ENCODE measurements at regions not wholly inside any gene's neighbourhood (a gene's known extent, or its start where the extent isn't known, plus 50 kb on each side); places are given as distances from the start of the nearest gene placed in this dataset.

DNA sequence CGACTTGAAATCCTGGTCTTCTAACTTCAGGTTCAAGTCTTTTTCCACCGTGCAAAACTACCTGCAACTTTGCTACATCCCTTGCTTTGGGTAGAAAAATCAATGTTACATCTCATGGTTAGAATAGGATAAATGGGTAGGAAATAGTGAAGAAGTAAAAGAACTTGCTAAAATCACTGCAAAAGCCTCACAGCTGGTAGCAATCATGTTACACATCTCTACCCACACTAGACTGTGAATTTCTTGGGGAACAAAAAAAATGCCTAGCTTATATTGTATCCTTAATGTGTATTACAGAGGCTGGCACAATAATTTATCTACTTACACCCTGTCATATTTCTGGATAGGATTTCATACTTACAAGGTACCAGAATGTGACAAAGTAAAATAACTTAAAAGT lies 133.8 kb downstream of the FAM181B start:
- Histone ChIP-seq H3K27me3 (replicated peaks in 1 of 4; ENCODE audit: control insufficient read depth in 3 of 4, extremely low read depth in 1 of 4, insufficient read depth in 3 of 4, low read length in 3 of 4) (peaks cover 0 to 1% (median 0%) of the 10 kb centered on the region in 4 experiments; a peak in 1 of 7 replicates), H3K9ac (replicated peaks in 1 of 4; ENCODE audit: extremely low read depth in 1 of 4, low read depth in 3 of 4, low read length in 3 of 4) (no peak overlapping the region), H2BK5ac (ENCODE audit: low read depth, low read length) (no peak overlapping the region), H2BK20ac (ENCODE audit: low read length) (no peak overlapping the region), H4K20me1 (replicated peaks in 1 of 2; ENCODE audit: control insufficient read depth in 1 of 2, insufficient read depth in 2 of 2, low read length in 2 of 2) (no peaks in the 10 kb centered on the region), H3K79me1 (ENCODE audit: low read depth, low read length) (no peaks in the 10 kb centered on the region), H2AK5ac (ENCODE audit: low read depth, low read length) (no peak overlapping the region), H3K9me3 (ENCODE audit: insufficient read depth in 2 of 2, low read depth in 1 of 2, low read length in 1 of 2) (no peaks in the 10 kb centered on the region), H3K23me2 (ENCODE audit: low read depth, low read length) (no peaks in the 10 kb centered on the region), H3K4ac (replicated peaks; ENCODE audit: insufficient read length, low read depth, low read length) (no peak overlapping the region), H2BK12ac (ENCODE audit: low read depth, low read length) (no peak overlapping the region), H2AFZ (ENCODE audit: low read length) (no peak overlapping the region), H3K14ac (ENCODE audit: insufficient read length) (no peak overlapping the region), H3K23ac (ENCODE audit: insufficient read length) (no peak overlapping the region), H3K4me2 (ENCODE audit: insufficient read depth in 1 of 2, low read depth in 2 of 2, low read length in 2 of 2) (no peak overlapping the region), H3K56ac (replicated peaks; ENCODE audit: insufficient read length, low read depth, low read length) (no peak overlapping the region), H3K36me3 (ENCODE audit: control insufficient read depth in 2 of 4, insufficient read depth in 4 of 4, low read length in 3 of 4) (no peaks in the 10 kb centered on the region), H3K4me1 (replicated peaks in 1 of 4; ENCODE audit: control insufficient read depth in 3 of 4, insufficient read depth in 4 of 4, low read length in 3 of 4) (no peaks in the 10 kb centered on the region), H4K8ac (ENCODE audit: extremely low read depth, insufficient read depth, low read length) (no peak overlapping the region), H3K79me2 (ENCODE audit: control insufficient read depth in 1 of 2, insufficient read depth in 2 of 2, low read length in 2 of 2) (no peaks in the 10 kb centered on the region), H4K91ac (replicated peaks; ENCODE audit: insufficient read length, low read length) (no peak overlapping the region), H2BK15ac (ENCODE audit: low read length) (no peak overlapping the region), H3K18ac (ENCODE audit: extremely low read depth, low read length) (no peak overlapping the region), H2BK120ac (replicated peaks; ENCODE audit: low read depth, low read length) (no peak overlapping the region), H3K27ac (ENCODE audit: low read depth, low read length) (no peak overlapping the region), H4K5ac (ENCODE audit: insufficient read length, low read depth, low read length) (no peak overlapping the region), H3K4me3 (ENCODE audit: extremely low read depth in 1 of 4, insufficient read depth in 2 of 4, low read depth in 3 of 4, low read length in 4 of 4) (no peak overlapping the region)
- WGBS, 2 experiments (ENCODE audit: extremely low coverage in 1 of 2, insufficient coverage in 1 of 2, insufficient read length in 1 of 2, insufficient replicate concordance in 2 of 2, low coverage in 1 of 2, low lambda C conversion rate in 2 of 2, missing lambda C conversion rate in 1 of 2) = 85% methylated on average over 2 of the region's 2 CpGs; no CpG with 5 or more reads in 1 of the 2 experiments
- no peak for TF ChIP-seq HDAC6 (IDR thresholded peaks at IDR 0.05; ENCODE audit: low read depth, low read length)
- FAIRE-seq (no peak), DNase-seq (ENCODE audit: low read depth in 1 of 2, low spot score in 2 of 2) (no peak)
- ChIA-PET CTCF (ENCODE audit: partially characterized antibody) (interaction anchor here (0.6 to 1.4 kb wide), 2 partner anchors 267 to 957 kb away, joined by 3 read pairs; no protein-coding TSS in a partner anchor), POLR2A (ENCODE audit: partially characterized antibody) (no interaction called here)

Data from H1 (cell line).